Upper lobe of left lung (tissue), 4 donors: ENCODE measurements at regions not wholly inside any gene's neighbourhood (a gene's known extent, or its start where the extent isn't known, plus 50 kb on each side); places are given as distances from the start of the nearest gene placed in this dataset.

Experiments
- POLR2A ChIP-seq, 4 donors: fragments of 450-650 bp; IDR thresholded peaks; one replicate each; pipeline ENCODE4 v1.5.1; 2016 to 2017; ENCODE audit warnings: antibody characterized with exemption in 4 of 4, mild to moderate bottlenecking in 2 of 4
- POLR2AphosphoS5 ChIP-seq, 2 donors: sonication (generic); formaldehyde crosslinking; IDR thresholded peaks; one replicate each; pipeline ENCODE4 v1.5.1; 2017; ENCODE audit warnings: antibody characterized with exemption in 2 of 2
- TF ChIP-seq, protein P1 (sequence below), 6 experiments: fragments of 450-650 bp in 4 of 6; fragments of 200-600 bp in 2 of 6; sonication (generic) in 2 of 6; IDR thresholded peaks; one replicate each; pipeline ENCODE4 v1.5.1; 2016 to 2019; ENCODE audit warnings: antibody characterized with exemption in 6 of 6

GRCh38 chr12:18797604-18798003 lies 59.7 kb downstream of the CAPZA3 start:
- TF ChIP-seq, protein P1, sequence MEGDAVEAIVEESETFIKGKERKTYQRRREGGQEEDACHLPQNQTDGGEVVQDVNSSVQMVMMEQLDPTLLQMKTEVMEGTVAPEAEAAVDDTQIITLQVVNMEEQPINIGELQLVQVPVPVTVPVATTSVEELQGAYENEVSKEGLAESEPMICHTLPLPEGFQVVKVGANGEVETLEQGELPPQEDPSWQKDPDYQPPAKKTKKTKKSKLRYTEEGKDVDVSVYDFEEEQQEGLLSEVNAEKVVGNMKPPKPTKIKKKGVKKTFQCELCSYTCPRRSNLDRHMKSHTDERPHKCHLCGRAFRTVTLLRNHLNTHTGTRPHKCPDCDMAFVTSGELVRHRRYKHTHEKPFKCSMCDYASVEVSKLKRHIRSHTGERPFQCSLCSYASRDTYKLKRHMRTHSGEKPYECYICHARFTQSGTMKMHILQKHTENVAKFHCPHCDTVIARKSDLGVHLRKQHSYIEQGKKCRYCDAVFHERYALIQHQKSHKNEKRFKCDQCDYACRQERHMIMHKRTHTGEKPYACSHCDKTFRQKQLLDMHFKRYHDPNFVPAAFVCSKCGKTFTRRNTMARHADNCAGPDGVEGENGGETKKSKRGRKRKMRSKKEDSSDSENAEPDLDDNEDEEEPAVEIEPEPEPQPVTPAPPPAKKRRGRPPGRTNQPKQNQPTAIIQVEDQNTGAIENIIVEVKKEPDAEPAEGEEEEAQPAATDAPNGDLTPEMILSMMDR (IDR thresholded peaks at IDR 0.05), result no peak
- TF ChIP-seq POLR2AphosphoS5 (IDR thresholded peaks at IDR 0.05) (no peak), POLR2A (IDR thresholded peaks at IDR 0.05) (no peak)
